Psoas muscle (tissue), 7 donors: ENCODE measurements at regions not wholly inside any gene's neighbourhood (a gene's known extent, or its start where the extent isn't known, plus 50 kb on each side); places are given as distances from the start of the nearest gene placed in this dataset.

Source experiments
- ATAC-seq, 4 donors: fragments of 200-7000 bp; cut with Tn5 transposase; one replicate each; pipeline ENCODE4 v1.9.1; 2020; ENCODE audit warnings: moderate library complexity in 3 of 4, mild to moderate bottlenecking in 2 of 4
- DNase-seq, 2 donors: peaks; one replicate each; pipeline ENCODE4 v3.0.0-alpha.2; 2020
- H3K27ac ChIP-seq: fragments of 200-600 bp; one replicate; pipeline ENCODE4 v1.8.0; 2022
- H3K27me3 ChIP-seq, 3 donors: fragments of 200-600 bp in 1 of 3; one replicate each; pipeline versions ENCODE4 v1.6.1 to v1.8.0; 2013 to 2022; ENCODE audit warnings: low read length in 2 of 3, mild to moderate bottlenecking in 2 of 3, moderate library complexity in 1 of 3; ENCODE audit not compliant: insufficient read depth in 3 of 3
- H3K36me3 ChIP-seq, 2 donors: fragments of 200-600 bp in 1 of 2; one replicate each; pipeline versions ENCODE4 v1.6.1 to v1.8.0; 2013 to 2022; ENCODE audit warnings: low read depth in 1 of 2, mild to moderate bottlenecking in 1 of 2, moderate library complexity in 1 of 2; ENCODE audit not compliant: insufficient read depth in 1 of 2
- H3K4me1 ChIP-seq: fragments of 200-600 bp; one replicate; pipeline ENCODE4 v1.8.0; 2022
- H3K4me3 ChIP-seq: fragments of 200-600 bp; one replicate; pipeline ENCODE4 v1.8.0; 2022; ENCODE audit warnings: mild to moderate bottlenecking
- H3K9me3 ChIP-seq: fragments of 200-600 bp; one replicate; pipeline ENCODE4 v1.8.0; 2022
- CTCF ChIP-seq: fragments of 200-600 bp; IDR thresholded peaks from one replicate; pipeline ENCODE4 v1.8.0; 2022; ENCODE audit warnings: antibody characterized with exemption
- WGBS, 3 donors: extraction: QIAGEN DNeasy Blood & Tissue Kit; methylation state at CpG; one replicate each; pipeline versions ENCODE4 v1.1.6 to v1.1.7; 2013; 5-methylcytosine and 5-hydroxymethylcytosine counted together
- intact Hi-C, 2 donors: fragments of 100-400 bp; cut with DNase I; formaldehyde crosslinking; loops; one replicate each; pipeline versions ENCODE4 v1.11.0 to v1.14.2; 2022
- donor health status: healthy with polysubstance abuse.
- donor health status: DM: no; HTN: no; CAD: no; lungs with moderate emphysema.
- donor health status: Bipolar disorder and iron deficiency.
- donor health status: healthy.
- donor health status: DM: yes; HTN: yes; CAD: no.
- donor health status: DM: no; HTN: no; CAD: no.
- donor health status: DM: yes; HTN: yes; CAD: no.

GRCh38 chr9:27659001-27659400, 85.7 kb upstream of the C9orf72 start:
- DNase-seq, result no peak
- Histone ChIP-seq H3K27me3 (no peaks in the 10 kb centered on the region), H3K4me3 (no peak overlapping the region), H3K27ac (no peak overlapping the region), H3K36me3 (no peaks in the 10 kb centered on the region), H3K4me1 (no peaks in the 10 kb centered on the region), H3K9me3 (no peaks in the 10 kb centered on the region)
- 67 to 72% (median 69%) methylated on average over 4 of the region's 4 CpGs for WGBS, 3 donors
- intact Hi-C loops, result no loop called here
- no peak for TF ChIP-seq CTCF
- ATAC-seq, result no peak

- Histone ChIP-seq H3K4me1 (no peaks in the 10 kb centered on the region), H3K27me3 (no peaks in the 10 kb centered on the region), H3K36me3 (no peaks in the 10 kb centered on the region), H3K4me3 (no peak overlapping the region), H3K27ac (no peak overlapping the region), H3K9me3 (no peaks in the 10 kb centered on the region)
- no peak for DNase-seq
- no peak for ATAC-seq
- intact Hi-C loops, result no loop called here
- no peak for TF ChIP-seq CTCF
- WGBS, 3 donors, result 29 to 34% (median 32%) methylated on average over 3 of the region's 3 CpGs
Observed at GRCh38 chr9:27659571-27659970, 86.3 kb upstream of the C9orf72 start.

DNA sequence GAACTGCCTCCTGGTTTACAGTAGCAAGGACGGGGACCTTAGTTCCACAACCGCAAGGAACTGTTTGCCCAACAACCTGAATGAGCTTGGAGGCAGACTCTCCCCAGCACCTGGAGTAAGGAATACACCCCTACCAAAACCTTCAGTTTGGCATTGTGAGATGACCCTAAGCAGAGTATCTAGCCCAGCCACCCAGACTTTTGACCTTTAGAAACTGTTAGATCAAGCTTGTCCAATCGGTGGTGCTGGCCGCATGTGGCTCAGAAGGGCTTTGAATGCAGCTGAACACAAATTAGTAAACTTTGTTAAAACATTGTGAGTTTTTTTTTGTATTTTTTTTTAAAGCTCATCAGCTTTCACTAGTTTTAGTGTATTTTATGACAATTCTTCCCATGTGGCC, 86.9 kb upstream of the C9orf72 start:
- no peak overlapping the region for H3K27ac ChIP-seq
- H3K36me3 ChIP-seq, result no peaks in the 10 kb centered on the region
- TF ChIP-seq CTCF, result no peak
- H3K4me3 ChIP-seq, result no peak overlapping the region
- ATAC-seq (no peak), DNase-seq (no peak)
- no peaks in the 10 kb centered on the region for H3K9me3 ChIP-seq
- intact Hi-C loops, result no loop called here
- H3K4me1 ChIP-seq, result no peaks in the 10 kb centered on the region
- WGBS, 3 donors, result 56 to 87% (median 72%) methylated on average over 4 of the region's 4 CpGs
- no peaks in the 10 kb centered on the region for H3K27me3 ChIP-seq

DNA sequence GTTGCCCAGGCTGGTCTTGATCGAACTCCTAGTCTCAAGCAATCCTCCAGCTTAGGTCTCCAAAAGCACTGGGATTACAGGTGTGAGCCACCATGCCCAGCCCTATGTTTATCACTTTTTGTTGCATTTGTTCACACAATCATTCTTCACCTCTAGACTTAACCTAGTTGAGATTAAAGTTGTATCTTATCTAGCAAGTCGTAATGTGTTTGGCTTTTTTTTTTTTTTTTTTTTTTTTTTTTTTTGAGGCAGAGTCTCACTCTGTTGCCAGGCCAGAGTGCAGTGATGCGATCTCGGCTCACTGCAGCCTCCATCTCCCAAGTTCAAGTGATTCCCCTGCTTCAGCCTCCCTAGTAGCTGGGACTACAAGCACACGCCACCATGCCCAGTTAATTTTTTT, 90.2 kb upstream of the C9orf72 start:
- no peaks in the 10 kb centered on the region for H3K36me3 ChIP-seq
- H3K4me1 ChIP-seq, result no peaks in the 10 kb centered on the region
- WGBS, 3 donors, result 82 to 92% (median 88%) methylated on average over 5 of the region's 5 CpGs
- H3K4me3 ChIP-seq, result no peak overlapping the region
- no peaks in the 10 kb centered on the region for H3K9me3 ChIP-seq
- no peaks in the 10 kb centered on the region for H3K27me3 ChIP-seq
- DNase-seq (no peak), ATAC-seq (no peak)
- no peak for TF ChIP-seq CTCF
- intact Hi-C loops, result no loop called here
- no peak overlapping the region for H3K27ac ChIP-seq

DNA sequence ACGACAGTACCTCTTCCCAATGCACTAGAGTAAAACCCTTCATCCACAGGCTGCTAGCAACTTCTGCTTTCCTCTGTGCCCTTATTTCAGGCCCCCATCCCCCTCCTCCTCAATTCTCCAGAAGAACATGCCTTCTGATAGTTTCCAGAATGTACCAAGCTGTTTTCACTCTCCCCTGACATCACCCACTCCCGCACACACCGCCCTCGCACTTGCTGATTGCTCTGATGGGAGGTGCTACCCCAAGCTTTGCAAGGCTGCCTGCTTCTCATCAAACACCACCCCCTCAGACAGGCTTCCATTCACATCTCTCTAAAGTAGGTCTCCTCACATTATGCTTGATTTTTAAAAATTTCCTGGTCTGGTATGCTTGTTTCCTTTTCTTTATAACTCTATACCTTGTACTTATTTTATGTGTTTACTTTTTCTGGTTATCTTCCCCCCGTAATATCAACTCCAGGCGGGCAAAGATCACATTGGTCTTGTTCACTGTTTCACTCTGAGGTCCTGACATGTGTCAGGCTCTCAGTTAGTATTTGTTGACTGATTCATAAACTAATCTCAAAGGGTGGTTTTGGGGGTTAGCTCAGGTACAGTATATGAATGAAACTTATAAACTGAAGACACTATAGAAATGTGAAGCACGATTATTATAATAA, 91.0 kb upstream of the C9orf72 start:
- ATAC-seq (no peak), DNase-seq (no peak)
- WGBS, 3 donors, result 73 to 79% (median 79%) methylated on average over 7 of the region's 7 CpGs
- intact Hi-C loops, result no loop called here
- Histone ChIP-seq H3K27ac (no peak overlapping the region), H3K36me3 (no peaks in the 10 kb centered on the region), H3K4me1 (no peaks in the 10 kb centered on the region), H3K4me3 (no peak overlapping the region), H3K9me3 (no peaks in the 10 kb centered on the region), H3K27me3 (no peaks in the 10 kb centered on the region)
- TF ChIP-seq CTCF, result no peak
